Choroid plexus epithelial cell (primary cell): ENCODE measurements at regions not wholly inside any gene's neighbourhood (a gene's known extent, or its start where the extent isn't known, plus 50 kb on each side); places are given as distances from the start of the nearest gene placed in this dataset.
A peak's percentile ranks its signal among the peaks of the same experiment; 100 is the strongest.

Source experiments
- DNase-seq: peaks from one replicate; pipeline ENCODE4 v3.0.0-alpha.2; 2010; ENCODE audit warnings: low read depth
- H3K4me3 ChIP-seq: 2 replicates; pipeline ENCODE4 v1.5.1; 2011; ENCODE audit warnings: low read depth, mild to moderate bottlenecking, control low read depth, low read length, moderate library complexity
- TF ChIP-seq, protein P1 (sequence below): conservative IDR thresholded peaks from 2 replicates; pipeline ENCODE4 v1.5.1; 2011; ENCODE audit warnings: low read depth, mild to moderate bottlenecking, control low read depth, inconsistent platforms, low read length, moderate library complexity

DNA sequence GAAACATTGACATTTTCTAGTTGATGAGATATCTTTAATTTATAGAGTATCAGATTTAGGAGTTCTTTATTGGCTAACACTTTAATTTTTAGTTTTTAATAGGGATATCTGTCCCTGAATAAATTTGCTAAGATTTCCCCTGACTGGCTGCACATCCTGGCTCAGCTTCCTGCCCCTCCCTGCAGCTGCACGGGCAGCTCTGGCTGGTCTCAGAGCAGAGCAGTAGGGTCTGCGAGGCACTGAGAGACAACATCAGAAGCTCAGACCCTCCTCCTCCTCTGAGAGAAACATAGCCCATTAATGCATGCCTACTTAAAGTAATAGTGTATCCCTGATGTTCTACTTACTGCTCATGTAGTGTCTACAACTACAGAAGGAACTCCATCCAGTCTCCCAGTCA is 139.2 kb downstream of the TNFSF13B start:
- TF ChIP-seq, protein P1, sequence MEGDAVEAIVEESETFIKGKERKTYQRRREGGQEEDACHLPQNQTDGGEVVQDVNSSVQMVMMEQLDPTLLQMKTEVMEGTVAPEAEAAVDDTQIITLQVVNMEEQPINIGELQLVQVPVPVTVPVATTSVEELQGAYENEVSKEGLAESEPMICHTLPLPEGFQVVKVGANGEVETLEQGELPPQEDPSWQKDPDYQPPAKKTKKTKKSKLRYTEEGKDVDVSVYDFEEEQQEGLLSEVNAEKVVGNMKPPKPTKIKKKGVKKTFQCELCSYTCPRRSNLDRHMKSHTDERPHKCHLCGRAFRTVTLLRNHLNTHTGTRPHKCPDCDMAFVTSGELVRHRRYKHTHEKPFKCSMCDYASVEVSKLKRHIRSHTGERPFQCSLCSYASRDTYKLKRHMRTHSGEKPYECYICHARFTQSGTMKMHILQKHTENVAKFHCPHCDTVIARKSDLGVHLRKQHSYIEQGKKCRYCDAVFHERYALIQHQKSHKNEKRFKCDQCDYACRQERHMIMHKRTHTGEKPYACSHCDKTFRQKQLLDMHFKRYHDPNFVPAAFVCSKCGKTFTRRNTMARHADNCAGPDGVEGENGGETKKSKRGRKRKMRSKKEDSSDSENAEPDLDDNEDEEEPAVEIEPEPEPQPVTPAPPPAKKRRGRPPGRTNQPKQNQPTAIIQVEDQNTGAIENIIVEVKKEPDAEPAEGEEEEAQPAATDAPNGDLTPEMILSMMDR = no peak
- no peak for DNase-seq
- no peak overlapping the region for H3K4me3 ChIP-seq

DNA sequence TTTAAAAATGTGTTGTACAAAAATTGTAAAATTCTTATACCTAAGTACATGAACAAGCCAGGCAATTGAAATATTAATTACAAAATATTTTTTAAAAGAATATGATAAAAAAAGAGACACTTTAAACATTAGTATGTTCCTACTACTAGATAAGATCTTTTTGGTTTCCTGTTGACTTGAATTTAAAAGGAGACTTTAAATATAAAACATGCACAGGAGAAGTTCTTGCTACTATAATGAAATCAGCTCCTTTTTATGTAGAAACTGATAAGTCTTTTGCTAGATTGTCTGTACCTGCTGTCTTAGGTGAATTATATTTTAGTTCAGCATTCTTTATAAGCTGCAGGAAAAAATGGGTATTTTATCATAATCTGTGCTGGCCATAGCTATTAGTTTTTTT is 140.2 kb downstream of the TNFSF13B start:
- no peak overlapping the region for H3K4me3 ChIP-seq
- DNase-seq = no peak
- TF ChIP-seq, protein P1 = no peak

DNA sequence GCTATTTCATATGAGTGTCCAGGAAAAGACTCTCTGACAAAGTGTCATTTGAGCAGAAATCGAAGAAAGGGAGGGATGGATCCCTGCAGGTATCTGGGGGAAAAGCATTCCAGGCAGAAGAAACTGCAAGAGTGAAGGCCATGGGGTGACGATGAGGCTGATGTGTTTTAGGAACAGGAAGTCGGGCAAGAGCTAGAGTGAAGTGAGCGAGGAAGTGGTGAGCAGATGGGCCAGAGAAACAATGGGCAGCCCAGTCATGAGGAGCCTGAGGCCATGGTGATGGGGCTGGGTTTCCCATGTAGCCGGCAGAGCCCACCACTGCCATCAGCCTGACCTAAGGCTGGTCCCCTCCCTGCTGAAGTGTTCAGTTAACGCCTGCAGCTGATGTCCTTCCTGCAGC is 150.2 kb downstream of the TNFSF13B start:
- H3K4me3 ChIP-seq = no peak overlapping the region
- TF ChIP-seq, protein P1 = no peak
- DNase-seq = no peak

DNA sequence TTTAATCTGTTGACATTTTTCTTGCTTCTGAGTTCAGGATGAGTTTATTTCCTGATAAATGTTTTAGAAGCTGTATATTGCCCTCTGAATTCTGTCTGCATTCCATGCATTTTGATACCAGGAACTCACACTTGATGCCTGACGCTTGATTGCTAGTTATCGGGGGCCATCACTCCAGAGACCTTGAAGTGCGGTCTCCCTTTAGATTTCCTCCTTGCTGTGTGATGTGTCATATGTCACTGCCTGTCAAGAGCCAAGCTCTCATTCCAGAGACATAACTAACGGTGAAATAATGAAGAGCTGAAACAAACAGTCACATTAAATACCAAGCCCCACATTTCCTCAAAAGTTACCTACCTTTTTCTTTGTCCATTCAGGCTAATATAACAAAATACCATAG is 155.5 kb downstream of the TNFSF13B start:
- no peak overlapping the region for H3K4me3 ChIP-seq
- TF ChIP-seq, protein P1 = no peak
- DNase-seq = peak; percentile 65

DNA sequence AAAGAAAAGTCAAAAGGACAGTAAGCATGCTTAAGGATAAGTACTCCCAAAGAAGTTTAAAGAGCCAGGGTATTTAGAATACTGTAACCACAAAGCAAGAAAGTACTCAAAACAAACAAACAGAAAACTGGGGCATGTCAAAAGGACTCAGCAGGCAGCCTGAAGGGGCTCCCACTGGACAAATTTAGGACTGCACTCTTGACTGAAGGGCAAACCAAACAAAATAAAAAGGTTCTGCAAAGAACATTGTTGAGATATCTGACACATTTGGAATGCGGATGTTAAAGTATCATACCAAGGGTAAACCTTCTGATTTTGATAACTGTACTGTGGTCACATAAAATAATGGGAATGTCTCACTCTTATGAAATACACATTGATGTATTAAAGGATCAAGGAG is 157.4 kb downstream of the TNFSF13B start:
- H3K4me3 ChIP-seq = no peak overlapping the region
- peak; percentile 70 for DNase-seq
- TF ChIP-seq, protein P1 = peak; percentile 34

DNA sequence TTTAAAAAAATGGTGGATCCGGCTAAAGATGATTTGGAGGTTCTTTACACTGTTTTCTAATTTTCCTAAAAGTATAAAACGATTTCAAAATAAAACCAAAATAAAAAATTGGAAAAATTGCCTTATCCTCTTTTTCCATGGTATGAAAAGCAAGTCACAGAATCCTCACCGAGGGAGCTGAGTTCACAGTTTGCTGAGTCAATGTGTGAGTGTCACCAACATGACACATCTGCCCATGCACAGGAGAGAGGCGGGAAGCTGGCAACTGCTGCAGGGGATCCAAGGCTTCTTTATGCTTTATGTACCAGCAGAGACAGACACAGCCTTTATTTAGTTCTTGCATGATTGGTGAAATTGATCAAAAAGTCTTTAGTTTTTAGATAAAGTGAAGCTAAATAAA is 157.8 kb downstream of the TNFSF13B start:
- H3K4me3 ChIP-seq = no peak overlapping the region
- no peak for DNase-seq
- TF ChIP-seq, protein P1 = no peak

DNA sequence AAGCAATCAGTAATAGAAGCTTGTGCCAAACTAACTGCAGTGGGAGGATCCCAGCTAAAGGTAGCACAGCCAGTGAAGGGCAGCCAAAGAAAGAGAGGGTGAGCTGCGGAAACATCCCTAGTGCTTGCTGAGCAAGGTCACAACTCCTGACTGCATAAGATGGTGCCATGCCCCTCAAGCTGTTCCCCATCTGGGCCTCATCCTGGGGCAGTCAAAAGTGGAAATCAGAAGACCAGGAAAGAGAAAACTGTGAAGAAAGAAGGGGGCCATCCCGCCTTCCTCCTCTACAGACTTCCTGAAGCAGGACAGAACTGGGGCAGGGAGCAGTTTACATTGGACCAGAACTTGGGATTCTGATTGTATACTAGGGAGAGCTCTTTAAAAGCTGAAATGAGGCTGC is 159.2 kb downstream of the TNFSF13B start:
- no peak overlapping the region for H3K4me3 ChIP-seq
- DNase-seq = no peak
- TF ChIP-seq, protein P1 = no peak
